ENCODE measurements at regions not wholly inside any gene's neighbourhood (a gene's known extent, or its start where the extent isn't known, plus 50 kb on each side); places are given as distances from the start of the nearest gene placed in this dataset.

DNA sequence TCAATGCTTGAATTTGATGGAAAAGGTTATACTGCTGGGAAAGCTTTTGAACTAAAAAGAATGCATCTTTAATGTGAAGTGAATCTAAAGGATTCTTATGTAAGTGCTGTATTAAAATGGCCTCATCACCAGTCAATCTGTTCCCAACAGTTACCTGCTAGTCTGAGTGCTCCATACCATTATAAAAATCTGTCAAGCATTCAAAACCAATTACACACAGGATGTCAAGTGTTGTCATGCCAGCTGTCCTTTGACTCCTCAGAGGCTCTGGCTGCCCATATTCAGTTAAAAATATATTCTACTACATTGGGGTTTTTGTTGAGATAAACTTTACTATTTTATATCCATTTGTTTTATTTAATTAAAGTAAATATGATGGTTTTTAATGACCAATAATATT is 1587.7 kb downstream of the AMY1C start:
- Histone ChIP-seq H3K4me2 (ENCODE audit: low read depth, low read length, poor library complexity, severe bottlenecking) (no peak overlapping the region), H3K9ac (ENCODE audit: low read depth, low read length, poor library complexity, severe bottlenecking) (no peak overlapping the region), H3K9me3 (ENCODE audit: insufficient read depth, low read depth, low read length) (no peaks in the 10 kb centered on the region), H2AFZ (ENCODE audit: low read length) (no peak overlapping the region), H3K27me3 (ENCODE audit: insufficient read depth, low read length, poor library complexity, severe bottlenecking) (no peaks in the 10 kb centered on the region), H3K36me3 (ENCODE audit: insufficient read depth, low read length) (no peaks in the 10 kb centered on the region), H3K79me2 (ENCODE audit: insufficient read depth, low read length) (no peaks in the 10 kb centered on the region), H4K20me1 (ENCODE audit: insufficient read depth, low read length, poor library complexity, severe bottlenecking) (no peaks in the 10 kb centered on the region), H3F3A (ENCODE audit: low read depth) (no peaks in the 10 kb centered on the region), H3K4me1 (ENCODE audit: insufficient read depth, low read length, poor library complexity, severe bottlenecking) (no peaks in the 10 kb centered on the region), H3K9me2 (replicated peaks; ENCODE audit: low read depth, low read length) (no peaks in the 10 kb centered on the region), H3K4me3 (ENCODE audit: low read length, poor library complexity, severe bottlenecking) (no peak overlapping the region)
- TF ChIP-seq, protein P1, sequence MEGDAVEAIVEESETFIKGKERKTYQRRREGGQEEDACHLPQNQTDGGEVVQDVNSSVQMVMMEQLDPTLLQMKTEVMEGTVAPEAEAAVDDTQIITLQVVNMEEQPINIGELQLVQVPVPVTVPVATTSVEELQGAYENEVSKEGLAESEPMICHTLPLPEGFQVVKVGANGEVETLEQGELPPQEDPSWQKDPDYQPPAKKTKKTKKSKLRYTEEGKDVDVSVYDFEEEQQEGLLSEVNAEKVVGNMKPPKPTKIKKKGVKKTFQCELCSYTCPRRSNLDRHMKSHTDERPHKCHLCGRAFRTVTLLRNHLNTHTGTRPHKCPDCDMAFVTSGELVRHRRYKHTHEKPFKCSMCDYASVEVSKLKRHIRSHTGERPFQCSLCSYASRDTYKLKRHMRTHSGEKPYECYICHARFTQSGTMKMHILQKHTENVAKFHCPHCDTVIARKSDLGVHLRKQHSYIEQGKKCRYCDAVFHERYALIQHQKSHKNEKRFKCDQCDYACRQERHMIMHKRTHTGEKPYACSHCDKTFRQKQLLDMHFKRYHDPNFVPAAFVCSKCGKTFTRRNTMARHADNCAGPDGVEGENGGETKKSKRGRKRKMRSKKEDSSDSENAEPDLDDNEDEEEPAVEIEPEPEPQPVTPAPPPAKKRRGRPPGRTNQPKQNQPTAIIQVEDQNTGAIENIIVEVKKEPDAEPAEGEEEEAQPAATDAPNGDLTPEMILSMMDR (conservative IDR thresholded peaks at IDR 0.05; ENCODE audit: low read length): no peak
- no peak for TF ChIP-seq EZH2phosphoT487 (IDR thresholded peaks at IDR 0.05; ENCODE audit: borderline replicate concordance)

DNA sequence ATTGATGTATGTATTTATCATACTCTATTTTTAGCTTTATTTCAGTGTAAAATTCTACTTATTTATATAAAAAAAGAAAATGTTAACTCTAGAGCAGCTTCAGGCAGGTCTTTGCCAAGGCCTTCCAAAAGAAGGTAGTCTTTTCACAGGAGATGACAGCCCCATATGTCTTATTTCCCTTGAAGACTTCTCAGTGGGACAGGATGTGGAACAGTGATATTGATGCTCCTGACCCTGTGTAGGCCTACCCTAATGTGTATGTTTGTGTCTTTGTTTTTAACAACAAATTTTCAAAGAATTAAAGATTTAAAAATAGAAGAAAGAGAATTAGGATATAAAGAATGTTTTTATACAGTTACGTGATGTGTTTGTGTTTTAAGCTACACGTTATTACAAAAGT is 1593.6 kb downstream of the AMY1C start:
- Histone ChIP-seq H3K9me2 (replicated peaks; ENCODE audit: low read depth, low read length) (no peaks in the 10 kb centered on the region), H3K27me3 (ENCODE audit: insufficient read depth, low read length, poor library complexity, severe bottlenecking) (no peaks in the 10 kb centered on the region), H3F3A (ENCODE audit: low read depth) (no peaks in the 10 kb centered on the region), H3K9me3 (ENCODE audit: insufficient read depth, low read depth, low read length) (no peaks in the 10 kb centered on the region), H3K4me2 (ENCODE audit: low read depth, low read length, poor library complexity, severe bottlenecking) (no peak overlapping the region), H3K36me3 (ENCODE audit: insufficient read depth, low read length) (no peaks in the 10 kb centered on the region), H3K79me2 (ENCODE audit: insufficient read depth, low read length) (no peaks in the 10 kb centered on the region), H4K20me1 (ENCODE audit: insufficient read depth, low read length, poor library complexity, severe bottlenecking) (no peaks in the 10 kb centered on the region), H3K4me3 (ENCODE audit: low read length, poor library complexity, severe bottlenecking) (no peak overlapping the region), H3K9ac (ENCODE audit: low read depth, low read length, poor library complexity, severe bottlenecking) (no peak overlapping the region), H3K4me1 (ENCODE audit: insufficient read depth, low read length, poor library complexity, severe bottlenecking) (no peaks in the 10 kb centered on the region), H2AFZ (ENCODE audit: low read length) (no peak overlapping the region)
- no peak for TF ChIP-seq EZH2phosphoT487 (IDR thresholded peaks at IDR 0.05; ENCODE audit: borderline replicate concordance)
- TF ChIP-seq, protein P1 (conservative IDR thresholded peaks at IDR 0.05; ENCODE audit: low read length): no peak

DNA sequence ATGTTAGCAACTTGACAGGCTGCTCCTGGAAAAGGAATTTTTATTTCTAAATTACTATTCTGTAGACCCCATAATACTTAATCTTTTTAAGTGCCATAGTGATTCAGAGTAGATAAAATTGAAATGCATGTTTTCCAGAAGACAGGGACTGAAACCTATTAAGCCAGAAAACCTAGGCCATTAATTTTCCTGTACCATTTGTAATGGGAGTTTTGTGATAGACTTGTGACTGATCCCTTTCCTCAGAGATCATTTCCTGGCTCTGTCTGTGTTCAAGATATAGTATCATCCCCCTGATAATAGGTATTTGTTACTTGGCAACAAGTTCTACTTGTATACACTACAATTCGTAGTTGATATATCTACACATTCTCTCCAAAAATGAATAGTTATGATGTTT is 1609.8 kb downstream of the AMY1C start:
- Histone ChIP-seq H3K9ac (ENCODE audit: low read depth, low read length, poor library complexity, severe bottlenecking) (no peak overlapping the region), H3K4me2 (ENCODE audit: low read depth, low read length, poor library complexity, severe bottlenecking) (no peak overlapping the region), H3K4me3 (ENCODE audit: low read length, poor library complexity, severe bottlenecking) (no peak overlapping the region), H3K9me3 (ENCODE audit: insufficient read depth, low read depth, low read length) (no peaks in the 10 kb centered on the region), H3K4me1 (ENCODE audit: insufficient read depth, low read length, poor library complexity, severe bottlenecking) (no peaks in the 10 kb centered on the region), H3K27me3 (ENCODE audit: insufficient read depth, low read length, poor library complexity, severe bottlenecking) (no peaks in the 10 kb centered on the region), H3K9me2 (replicated peaks; ENCODE audit: low read depth, low read length) (no peaks in the 10 kb centered on the region), H3F3A (ENCODE audit: low read depth) (no peaks in the 10 kb centered on the region), H2AFZ (ENCODE audit: low read length) (no peak overlapping the region), H4K20me1 (ENCODE audit: insufficient read depth, low read length, poor library complexity, severe bottlenecking) (no peaks in the 10 kb centered on the region), H3K36me3 (ENCODE audit: insufficient read depth, low read length) (no peaks in the 10 kb centered on the region), H3K79me2 (ENCODE audit: insufficient read depth, low read length) (no peaks in the 10 kb centered on the region)
- no peak for TF ChIP-seq EZH2phosphoT487 (IDR thresholded peaks at IDR 0.05; ENCODE audit: borderline replicate concordance)
- TF ChIP-seq, protein P1 (conservative IDR thresholded peaks at IDR 0.05; ENCODE audit: low read length): no peak
